ENCODE measurements at regions not wholly inside any gene's neighbourhood (a gene's known extent, or its start where the extent isn't known, plus 50 kb on each side); places are given as distances from the start of the nearest gene placed in this dataset.
A peak's percentile ranks its signal among the peaks of the same experiment; 100 is the strongest.
"Not testable (repeated sequence)": the region's sequence is repeated elsewhere in the genome, so short reads cannot be mapped to it uniquely, and the experiment has no call there.

DNA sequence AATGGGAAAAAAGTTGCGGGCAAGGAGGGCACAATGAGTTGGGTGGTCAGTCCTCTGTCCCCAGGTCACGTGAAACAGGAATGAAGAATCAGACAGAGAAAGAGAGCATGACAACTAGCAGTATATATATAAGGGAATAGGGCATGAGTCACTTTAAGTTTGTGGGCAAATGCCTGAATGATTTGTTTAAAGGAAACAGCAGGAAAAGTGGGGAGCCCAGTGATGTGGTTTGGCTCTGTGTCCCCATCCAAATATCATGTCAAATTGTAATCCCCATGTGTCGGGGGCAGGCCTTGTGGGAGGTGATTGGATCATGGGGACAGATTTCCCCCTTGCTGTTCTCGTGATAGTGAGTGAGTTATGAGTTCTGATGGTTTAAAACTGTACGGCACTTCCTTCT is 195.3 kb upstream of the IGF1 start:
- no peak for DNase-seq (ENCODE audit: low read depth, low spot score)
- H3K9me3 Mint-ChIP-seq, result peaks cover 25% of the 10 kb centered on the region
- H3K4me1 Mint-ChIP-seq, result no peaks in the 10 kb centered on the region
- H3K27ac Mint-ChIP-seq (ENCODE audit: unreplicated experiment), result no peak overlapping the region
- TF ChIP-seq, protein P1, sequence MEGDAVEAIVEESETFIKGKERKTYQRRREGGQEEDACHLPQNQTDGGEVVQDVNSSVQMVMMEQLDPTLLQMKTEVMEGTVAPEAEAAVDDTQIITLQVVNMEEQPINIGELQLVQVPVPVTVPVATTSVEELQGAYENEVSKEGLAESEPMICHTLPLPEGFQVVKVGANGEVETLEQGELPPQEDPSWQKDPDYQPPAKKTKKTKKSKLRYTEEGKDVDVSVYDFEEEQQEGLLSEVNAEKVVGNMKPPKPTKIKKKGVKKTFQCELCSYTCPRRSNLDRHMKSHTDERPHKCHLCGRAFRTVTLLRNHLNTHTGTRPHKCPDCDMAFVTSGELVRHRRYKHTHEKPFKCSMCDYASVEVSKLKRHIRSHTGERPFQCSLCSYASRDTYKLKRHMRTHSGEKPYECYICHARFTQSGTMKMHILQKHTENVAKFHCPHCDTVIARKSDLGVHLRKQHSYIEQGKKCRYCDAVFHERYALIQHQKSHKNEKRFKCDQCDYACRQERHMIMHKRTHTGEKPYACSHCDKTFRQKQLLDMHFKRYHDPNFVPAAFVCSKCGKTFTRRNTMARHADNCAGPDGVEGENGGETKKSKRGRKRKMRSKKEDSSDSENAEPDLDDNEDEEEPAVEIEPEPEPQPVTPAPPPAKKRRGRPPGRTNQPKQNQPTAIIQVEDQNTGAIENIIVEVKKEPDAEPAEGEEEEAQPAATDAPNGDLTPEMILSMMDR (conservative IDR thresholded peaks at IDR 0.05), result no peak
- H3K27me3 Mint-ChIP-seq (ENCODE audit: low read depth), result no peaks in the 10 kb centered on the region
- H3K36me3 Mint-ChIP-seq (ENCODE audit: low read depth), result peaks cover 3% of the 10 kb centered on the region
- no peak overlapping the region for H3K4me3 Mint-ChIP-seq

DNA sequence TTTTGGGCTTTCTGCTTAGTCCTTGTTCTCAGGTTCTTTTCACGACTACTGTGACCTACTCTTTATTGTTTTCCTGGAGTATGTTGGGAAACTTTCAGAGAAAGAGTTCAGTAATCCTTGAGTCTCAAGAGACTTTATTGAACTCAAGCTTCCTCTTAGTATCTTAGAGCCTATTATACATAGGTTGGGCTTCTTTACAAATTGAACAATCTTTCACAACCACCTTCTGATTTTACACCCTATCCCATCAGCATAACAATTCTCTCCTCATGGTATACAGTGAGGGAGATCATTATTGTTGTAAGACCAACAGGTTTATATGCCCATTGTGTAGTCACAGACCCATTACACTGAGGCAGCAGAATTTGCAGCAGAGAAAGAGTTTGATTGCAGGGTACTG is 193.2 kb upstream of the IGF1 start:
- Mint-ChIP-seq H3K4me3 (no peak overlapping the region), H3K36me3 (ENCODE audit: low read depth) (peaks cover 3% of the 10 kb centered on the region), H3K9me3 (peaks cover 25% of the 10 kb centered on the region), H3K4me1 (no peaks in the 10 kb centered on the region), H3K27me3 (ENCODE audit: low read depth) (no peaks in the 10 kb centered on the region), H3K27ac (ENCODE audit: unreplicated experiment) (no peak overlapping the region)
- no peak for DNase-seq (ENCODE audit: low read depth, low spot score)
- TF ChIP-seq, protein P1 (conservative IDR thresholded peaks at IDR 0.05), result no peak

DNA sequence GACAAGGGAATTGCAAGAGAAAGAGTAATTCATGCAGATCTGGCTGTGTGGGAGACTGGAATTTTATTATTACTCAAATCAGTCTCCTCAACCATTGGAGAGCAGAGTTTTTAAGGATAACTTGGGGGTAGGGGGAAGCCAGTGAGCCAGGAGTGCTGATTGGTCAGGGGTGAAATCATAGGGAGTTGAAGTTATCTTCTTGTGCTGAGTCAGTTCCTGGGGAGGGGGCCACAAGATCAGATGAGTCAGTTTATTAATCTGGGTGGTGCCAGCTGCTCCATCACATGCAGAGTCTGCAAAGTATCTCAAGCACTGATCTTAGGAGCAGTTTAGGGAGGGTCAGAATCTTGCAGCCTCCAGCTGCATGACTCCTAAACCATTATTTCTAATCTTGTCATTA is 191.8 kb upstream of the IGF1 start:
- H3K4me3 Mint-ChIP-seq; H3K27me3 Mint-ChIP-seq (ENCODE audit: low read depth); H3K4me1 Mint-ChIP-seq; H3K36me3 Mint-ChIP-seq (ENCODE audit: low read depth); DNase-seq (ENCODE audit: low read depth, low spot score): not testable (repeated sequence)
- H3K27ac Mint-ChIP-seq (ENCODE audit: unreplicated experiment), result peak overlapping the region; percentile 17
- H3K9me3 Mint-ChIP-seq, result peaks cover 22% of the 10 kb centered on the region

DNA sequence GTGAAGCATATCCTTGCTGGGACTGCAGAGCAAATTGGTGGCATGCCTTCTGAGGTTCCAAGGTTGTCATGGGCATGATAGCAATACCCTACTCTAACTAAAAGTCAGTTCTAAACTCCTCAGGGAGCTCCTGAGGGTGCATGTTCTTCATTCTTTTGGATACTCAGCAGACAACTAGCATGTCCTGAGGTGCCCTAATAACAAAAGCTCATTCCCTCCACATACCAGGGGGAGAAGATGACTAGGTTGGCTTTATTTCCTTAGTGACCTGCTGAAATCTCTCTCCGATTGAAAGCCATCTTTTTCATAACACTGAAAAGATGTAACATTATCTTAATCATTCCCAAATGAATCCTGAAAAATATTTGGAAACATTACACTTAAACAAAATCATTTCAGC is 188.7 kb upstream of the IGF1 start:
- Mint-ChIP-seq H3K27ac (ENCODE audit: unreplicated experiment) (no peak overlapping the region), H3K9me3 (peaks cover 20% of the 10 kb centered on the region)

DNA sequence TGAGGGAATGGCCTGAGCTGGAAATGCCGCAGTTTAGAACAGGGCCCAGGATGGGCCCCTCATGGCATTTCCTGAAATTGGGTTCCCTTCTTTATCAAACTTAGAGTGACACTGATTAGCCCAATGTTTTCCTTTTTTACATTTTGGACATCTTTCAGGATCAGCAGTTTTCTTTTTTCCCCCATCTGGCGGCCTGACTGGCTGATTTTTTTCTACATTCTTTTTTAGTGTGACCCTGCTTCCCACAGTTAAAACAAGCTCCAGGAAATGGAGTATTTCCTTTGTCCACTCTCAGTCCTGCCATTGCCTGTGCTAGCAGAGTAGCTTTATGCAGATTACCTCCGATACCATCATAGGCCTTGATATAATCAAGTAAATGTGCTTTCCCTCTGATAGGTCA is 185.8 kb upstream of the IGF1 start:
- H3K4me3 Mint-ChIP-seq, result not testable (repeated sequence)

More for the DNA sequence above, 188.7 kb upstream of the IGF1 start:
- no peaks in the 10 kb centered on the region for H3K36me3 Mint-ChIP-seq (ENCODE audit: low read depth)
- H3K4me1 Mint-ChIP-seq, result peaks cover 15% of the 10 kb centered on the region
- H3K4me3 Mint-ChIP-seq, result no peak overlapping the region
- no peaks in the 10 kb centered on the region for H3K27me3 Mint-ChIP-seq (ENCODE audit: low read depth)
- TF ChIP-seq, protein P1 (conservative IDR thresholded peaks at IDR 0.05), result no peak
- no peak for DNase-seq (ENCODE audit: low read depth, low spot score)

DNA sequence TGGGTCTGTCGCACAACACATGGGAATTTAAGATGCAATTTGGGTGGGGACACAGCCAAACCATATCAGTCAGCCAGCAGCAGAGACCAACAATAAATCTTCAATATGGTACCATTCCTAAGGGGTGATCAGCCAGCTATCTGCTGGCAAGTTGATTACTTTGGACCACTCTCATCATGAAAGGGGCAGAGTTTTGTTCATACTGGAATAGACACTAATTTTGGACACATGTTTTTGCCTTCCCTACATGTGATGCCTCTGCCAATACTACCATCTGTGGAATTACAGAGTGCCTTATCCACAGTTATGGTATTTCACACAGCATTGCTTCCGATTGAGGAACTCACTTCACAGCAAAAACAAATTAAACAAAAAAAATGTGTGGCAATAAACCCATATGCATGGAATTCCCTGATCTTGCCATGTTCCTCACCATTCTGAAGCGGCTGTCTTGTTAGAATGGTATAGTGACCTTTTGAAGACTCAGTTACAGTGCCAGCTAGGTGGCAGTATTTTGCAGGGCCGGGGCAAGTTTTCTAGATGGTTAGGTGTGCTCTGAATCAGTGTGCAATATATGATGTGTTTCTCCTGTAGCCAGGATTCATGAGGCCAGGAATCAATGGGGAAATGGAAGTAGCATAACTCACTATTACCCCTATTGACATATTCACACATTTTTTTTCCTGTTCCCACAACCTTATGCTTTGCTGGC is 179.0 kb upstream of the IGF1 start:
- no peaks in the 10 kb centered on the region for H3K4me1 Mint-ChIP-seq
- no peaks in the 10 kb centered on the region for H3K27me3 Mint-ChIP-seq (ENCODE audit: low read depth)
- peaks cover 13% of the 10 kb centered on the region for H3K9me3 Mint-ChIP-seq
- TF ChIP-seq, protein P1 (conservative IDR thresholded peaks at IDR 0.05), result no peak
- peaks cover 6% of the 10 kb centered on the region for H3K36me3 Mint-ChIP-seq (ENCODE audit: low read depth)
- no peak for DNase-seq (ENCODE audit: low read depth, low spot score)
- no peak overlapping the region for H3K4me3 Mint-ChIP-seq
- H3K27ac Mint-ChIP-seq (ENCODE audit: unreplicated experiment), result no peak overlapping the region

More for the DNA sequence above, 185.8 kb upstream of the IGF1 start:
- not testable (repeated sequence) for H3K36me3 Mint-ChIP-seq (ENCODE audit: low read depth); H3K9me3 Mint-ChIP-seq; H3K27ac Mint-ChIP-seq (ENCODE audit: unreplicated experiment); DNase-seq (ENCODE audit: low read depth, low spot score); H3K27me3 Mint-ChIP-seq (ENCODE audit: low read depth)
- peaks cover 15% of the 10 kb centered on the region for H3K4me1 Mint-ChIP-seq

Measured in neural crest cell (in vitro differentiated cells).